Suprapubic skin (tissue), 3 donors: ENCODE measurements at regions not wholly inside any gene's neighbourhood (a gene's known extent, or its start where the extent isn't known, plus 50 kb on each side); places are given as distances from the start of the nearest gene placed in this dataset.

Source experiments
- CTCF ChIP-seq, 2 donors: fragments of 200-600 bp in 1 of 2; fragments of 450-650 bp in 1 of 2; sonication (generic) in 1 of 2; IDR thresholded peaks; one replicate each; pipeline ENCODE4 v1.5.1; 2016 to 2019; ENCODE audit warnings: antibody characterized with exemption in 2 of 2, mild to moderate bottlenecking in 1 of 2, moderate library complexity in 1 of 2
- EP300 ChIP-seq: sonication (generic); formaldehyde crosslinking; IDR thresholded peaks from one replicate; pipeline ENCODE4 v1.6.1; 2017; ENCODE audit warnings: antibody characterized with exemption

- TF ChIP-seq CTCF (IDR thresholded peaks at IDR 0.05), result no peak
- TF ChIP-seq EP300, result no peak
Measured at GRCh38 chr16:17846030-17846429, 375.3 kb upstream of the XYLT1 start.
